GM18499 (cell line): ENCODE measurements at regions not wholly inside any gene's neighbourhood (a gene's known extent, or its start where the extent isn't known, plus 50 kb on each side); places are given as distances from the start of the nearest gene placed in this dataset.

Experiments used
- ATAC-seq: cut with Tn5 transposase; IDR thresholded peaks from one replicate; pipeline ENCODE4 v1.9.1; 2021; ENCODE audit warnings: moderate number of reproducible peaks; ENCODE audit not compliant: insufficient read depth, unreplicated experiment

GRCh38 chr9:107431461-107431860 lies 58.1 kb downstream of the KLF4 start:
- no peak for ATAC-seq

- ATAC-seq = no peak
Observed at GRCh38 chr9:107430071-107430470, 59.5 kb downstream of the KLF4 start.

- no peak for ATAC-seq
Observed at GRCh38 chr9:107426126-107426525, 63.4 kb downstream of the KLF4 start.

- ATAC-seq = peak; percentile 84
Observed at GRCh38 chr9:107425101-107426025, 64.2 kb downstream of the KLF4 start.

- ATAC-seq = no peak
Observed at GRCh38 chr9:107423540-107423939, 66.0 kb downstream of the KLF4 start.

- ATAC-seq = no peak
Observed at GRCh38 chr9:107422189-107423185, 67.1 kb downstream of the KLF4 start.

- ATAC-seq = no peak
Observed at GRCh38 chr9:107410420-107410819, 79.1 kb downstream of the KLF4 start.

- no peak for ATAC-seq
Observed at GRCh38 chr9:107409581-107410389, 79.8 kb downstream of the KLF4 start.

- no peak for ATAC-seq
Observed at GRCh38 chr9:107407675-107408074, 81.9 kb downstream of the KLF4 start.

GRCh38 chr9:107405511-107405910 lies 84.1 kb downstream of the KLF4 start:
- ATAC-seq = no peak

GRCh38 chr9:107404736-107405135 lies 84.8 kb downstream of the KLF4 start:
- ATAC-seq = no peak

GRCh38 chr9:107404161-107404560 lies 85.4 kb downstream of the KLF4 start:
- ATAC-seq = no peak

GRCh38 chr9:107397076-107398044 lies 92.2 kb downstream of the KLF4 start:
- no peak for ATAC-seq

- ATAC-seq = no peak
Observed at GRCh38 chr9:107394264-107394663, 95.3 kb downstream of the KLF4 start.

GRCh38 chr9:107390778-107391177 lies 98.8 kb downstream of the KLF4 start:
- no peak for ATAC-seq

- no peak for ATAC-seq
Observed at GRCh38 chr9:107390279-107390678, 99.3 kb downstream of the KLF4 start.

- ATAC-seq = no peak
Observed at GRCh38 chr9:107389617-107390071, 99.9 kb downstream of the KLF4 start.

GRCh38 chr9:107388890-107389289 lies 100.7 kb downstream of the KLF4 start:
- ATAC-seq = no peak

- ATAC-seq = no peak
Observed at GRCh38 chr9:107387409-107387808, 102.2 kb downstream of the KLF4 start.
